ENCODE measurements at regions not wholly inside any gene's neighbourhood (a gene's known extent, or its start where the extent isn't known, plus 50 kb on each side); places are given as distances from the start of the nearest gene placed in this dataset.

DNA sequence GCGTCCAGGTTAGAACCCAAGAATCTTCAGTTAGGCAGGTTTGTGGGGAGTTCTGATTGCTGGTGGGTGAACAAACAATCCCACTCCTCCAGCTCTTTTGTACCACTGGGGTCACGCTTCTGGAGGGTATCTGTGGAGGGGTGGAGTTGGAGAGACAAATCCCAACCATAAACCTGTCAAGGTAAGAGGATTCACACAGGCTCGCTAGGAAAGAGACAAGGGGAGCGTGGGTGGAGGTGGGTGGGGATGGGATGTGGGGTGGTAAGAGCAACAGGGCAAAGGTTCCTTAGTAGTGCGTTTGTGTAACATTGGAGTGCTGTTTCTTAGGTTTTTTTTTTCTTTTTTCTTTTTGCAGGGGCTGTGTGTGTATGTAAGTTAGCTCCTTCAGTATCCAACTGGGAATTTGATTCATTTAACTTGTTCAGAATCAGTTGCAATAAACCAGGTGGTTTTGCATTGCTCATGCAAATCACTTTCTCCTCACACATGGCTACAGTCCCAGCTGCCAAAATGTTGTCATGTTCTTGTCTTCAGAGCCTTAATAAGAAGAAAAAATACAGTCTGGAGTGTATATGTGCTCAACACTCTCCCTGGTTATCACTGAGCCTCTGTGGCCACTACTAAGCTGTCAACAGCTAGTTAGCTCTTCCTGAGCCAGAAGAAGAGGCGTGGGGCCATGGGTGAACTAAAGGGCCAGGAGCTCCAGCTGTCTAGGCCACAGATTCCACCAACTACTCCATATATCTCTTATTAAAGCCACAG lies 164.0 kb upstream of the RAD23B start:
- DNase-seq (no peak), ATAC-seq (no peak)

DNA sequence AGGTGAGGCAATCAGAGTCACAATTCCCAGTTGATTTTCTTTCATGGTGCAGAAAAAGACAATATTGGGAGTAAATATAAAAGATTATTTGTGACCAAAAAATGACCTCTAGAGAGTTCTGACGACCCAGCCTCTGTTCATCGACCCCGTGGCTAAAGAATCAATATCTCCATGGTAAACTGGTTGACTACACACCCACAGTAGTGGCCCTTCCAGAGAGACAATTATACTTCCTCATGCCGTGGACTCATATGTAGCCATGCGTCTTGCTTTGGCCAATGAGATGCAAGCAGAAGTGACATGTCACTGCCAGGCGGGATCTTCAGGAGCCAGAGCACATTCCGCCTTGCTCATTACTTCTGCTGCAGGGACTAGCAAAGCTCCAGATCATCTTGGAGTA lies 163.3 kb upstream of the RAD23B start:
- ATAC-seq: no peak
- DNase-seq: no peak

DNA sequence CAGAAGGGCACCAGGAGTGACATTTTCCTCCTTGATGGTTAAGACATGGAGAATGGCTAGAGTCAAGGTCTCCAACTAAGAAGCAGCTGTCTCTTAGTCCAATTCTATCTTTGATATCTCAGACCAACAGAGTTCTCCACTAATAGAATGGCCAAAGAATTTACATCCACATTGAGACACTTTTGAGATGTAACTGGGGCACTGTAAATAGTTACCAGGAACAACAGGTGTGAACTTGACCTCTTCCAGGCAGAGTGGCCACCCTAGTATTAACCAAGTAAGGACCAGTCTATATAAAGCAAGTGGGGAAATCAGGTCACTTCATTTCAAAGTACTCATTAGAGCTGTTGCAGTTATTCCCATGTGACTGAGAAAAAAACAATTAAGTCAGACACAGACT lies 159.7 kb upstream of the RAD23B start:
- DNase-seq: no peak
- ATAC-seq: no peak

DNA sequence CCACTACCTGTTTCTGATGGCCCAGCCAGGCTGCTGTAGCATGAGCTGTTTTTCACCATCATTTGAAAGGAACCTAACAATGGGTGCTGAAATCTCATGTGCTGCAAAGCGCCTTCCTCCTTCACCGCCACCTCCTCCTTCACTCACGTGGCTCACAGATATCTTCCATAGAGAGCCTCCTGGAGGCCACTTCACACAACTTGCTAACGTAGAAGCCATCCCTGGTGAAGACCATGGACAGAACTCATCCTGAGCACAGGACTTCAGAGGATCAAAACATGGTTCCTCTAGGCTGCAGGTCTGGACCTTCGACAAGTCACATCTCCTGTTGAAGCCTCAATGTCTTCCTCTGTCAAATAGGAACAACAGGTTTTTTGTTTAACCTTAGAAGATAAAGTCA lies 155.5 kb upstream of the RAD23B start:
- ATAC-seq (no peak), DNase-seq (no peak)

DNA sequence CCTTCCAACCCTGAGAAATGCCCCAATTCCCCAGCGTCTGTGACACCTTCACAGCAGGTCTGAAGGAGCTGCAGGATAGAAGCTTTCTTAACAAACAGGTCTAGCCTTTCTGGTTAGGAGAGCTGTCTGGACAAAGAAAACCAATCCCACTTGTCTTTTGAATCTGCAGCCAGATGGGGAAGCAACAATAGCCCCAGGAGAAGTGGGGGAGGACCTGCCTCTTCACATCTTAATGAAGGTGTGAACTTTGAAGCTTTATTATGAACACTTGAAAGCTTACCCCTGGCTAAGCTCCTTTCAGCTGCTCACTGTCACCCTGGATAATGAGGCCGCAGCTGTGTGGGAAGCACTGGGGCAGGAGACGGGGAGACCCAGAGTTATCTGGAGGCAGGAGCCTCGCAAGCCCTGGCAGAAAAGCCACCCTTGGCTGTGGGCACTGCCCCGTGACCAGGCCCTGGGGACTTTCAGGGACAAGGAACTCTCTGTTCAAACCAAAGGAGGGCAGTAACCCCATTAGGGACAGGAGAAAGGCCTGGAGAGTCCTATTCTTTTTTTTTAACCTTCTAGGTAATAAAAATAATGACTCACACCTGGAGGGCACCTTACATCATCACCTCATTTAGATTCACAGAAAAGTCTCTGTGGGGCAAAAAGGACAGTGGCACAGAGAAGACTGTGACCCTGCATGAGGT lies 151.8 kb upstream of the RAD23B start:
- ATAC-seq: no peak
- DNase-seq: no peak

DNA sequence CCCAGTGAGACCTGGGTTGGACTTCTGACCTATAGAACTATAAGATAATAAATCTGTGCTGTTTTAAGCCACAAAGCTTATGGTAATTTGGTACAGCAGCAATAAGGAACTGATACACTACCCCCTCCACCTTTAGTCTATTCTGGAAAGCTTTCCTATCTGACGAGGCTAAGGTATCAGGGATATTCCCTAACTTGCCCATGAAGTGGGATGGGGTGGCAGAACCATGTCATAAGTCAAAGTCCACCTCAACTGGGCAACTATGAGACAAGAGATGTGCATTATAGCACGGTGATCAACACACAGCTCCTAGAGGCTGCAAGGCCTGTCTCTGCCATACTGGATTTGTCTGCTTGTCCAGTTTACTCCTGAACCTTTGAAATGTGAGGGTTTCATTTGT lies 146.8 kb upstream of the RAD23B start:
- no peak for ATAC-seq
- DNase-seq: no peak

DNA sequence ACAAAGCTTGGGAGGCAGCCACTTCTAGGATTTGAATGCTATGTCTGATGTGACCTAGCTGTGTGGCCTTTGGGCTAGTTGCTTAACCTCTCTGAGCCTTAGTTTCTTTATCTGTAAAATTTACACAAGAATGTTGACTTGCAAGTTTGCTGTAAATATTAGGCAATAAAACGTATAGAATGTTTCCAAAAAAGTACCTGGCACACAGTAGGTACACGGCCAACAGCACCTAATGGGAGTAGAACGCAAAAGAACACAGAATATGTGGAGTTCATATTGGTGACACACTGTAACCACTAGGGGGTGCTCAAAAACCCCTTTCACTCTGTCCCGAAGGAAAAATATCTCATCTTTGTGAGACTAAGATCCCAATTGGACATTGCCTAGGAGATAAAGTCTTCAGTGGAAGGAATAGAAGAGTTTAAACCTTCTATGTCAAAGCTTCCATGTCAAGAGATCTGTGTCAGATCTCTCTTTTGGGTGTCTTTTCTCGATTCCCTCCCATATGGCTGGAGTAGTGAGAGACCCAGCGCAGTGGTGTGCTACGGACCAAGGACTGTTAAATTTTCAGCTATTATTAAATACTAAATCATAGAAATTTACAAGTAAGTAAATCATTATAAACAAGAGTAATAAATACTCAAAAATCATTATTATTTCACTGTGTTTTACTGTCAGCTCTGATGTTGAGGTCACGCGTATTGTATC lies 145.4 kb upstream of the RAD23B start:
- peak; percentile 6 for DNase-seq

DNA sequence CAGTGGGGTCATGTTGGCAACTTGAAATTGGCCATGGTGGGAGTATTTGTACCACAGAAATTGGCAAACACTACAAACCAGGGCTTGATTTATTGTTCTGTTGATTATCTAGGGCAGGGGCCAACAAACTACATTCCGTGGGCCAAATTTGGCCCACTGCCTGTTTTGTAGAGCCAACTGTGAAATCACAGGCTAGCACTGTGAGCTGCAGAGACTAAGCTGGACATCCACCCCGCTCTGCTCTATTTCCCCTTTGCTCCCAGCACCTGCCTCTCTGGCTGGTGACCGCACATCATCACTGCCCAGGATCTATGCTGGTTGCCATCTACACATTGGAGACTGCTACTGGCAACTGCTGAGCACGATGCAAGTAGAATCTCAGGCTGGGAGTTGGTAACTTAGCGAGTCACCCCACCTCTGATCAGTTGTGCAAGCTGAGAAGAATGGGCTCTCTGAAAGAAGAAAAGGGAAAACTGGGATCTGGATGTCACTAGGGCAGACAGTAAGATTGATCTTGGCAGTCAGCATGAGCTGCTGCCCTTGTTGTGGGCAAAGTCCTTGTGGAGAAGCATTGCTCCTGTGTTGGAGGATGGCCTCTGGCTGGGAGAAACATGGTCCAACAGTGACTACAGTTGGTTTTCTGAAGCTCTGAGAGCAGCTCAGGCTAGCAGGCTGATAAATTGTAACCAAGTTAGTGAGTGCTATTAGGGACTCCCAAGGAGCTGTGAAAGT lies 144.7 kb upstream of the RAD23B start:
- DNase-seq (no peak), ATAC-seq (no peak)

More for the DNA sequence above, 145.4 kb upstream of the RAD23B start:
- ATAC-seq: no peak

DNA sequence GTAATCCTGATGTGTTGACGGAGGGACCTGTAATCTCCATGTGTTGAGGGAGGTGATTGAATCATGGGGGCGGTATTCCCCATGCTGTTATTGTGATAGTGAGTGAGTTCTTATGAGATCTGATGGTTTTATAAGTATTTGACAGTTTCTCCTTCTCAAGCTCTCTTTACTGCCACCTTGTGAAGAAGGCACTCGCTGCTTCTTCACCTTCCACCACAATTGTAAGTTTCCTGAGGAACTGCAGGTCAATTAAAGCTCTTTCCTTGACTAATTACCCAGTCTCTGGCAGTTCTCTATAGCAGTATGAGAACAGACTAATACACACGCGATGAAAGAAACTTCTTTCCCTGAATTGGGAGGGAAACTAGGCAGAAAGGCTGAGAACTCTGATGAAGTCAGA lies 141.1 kb upstream of the RAD23B start:
- DNase-seq (no peak), ATAC-seq (no peak)

DNA sequence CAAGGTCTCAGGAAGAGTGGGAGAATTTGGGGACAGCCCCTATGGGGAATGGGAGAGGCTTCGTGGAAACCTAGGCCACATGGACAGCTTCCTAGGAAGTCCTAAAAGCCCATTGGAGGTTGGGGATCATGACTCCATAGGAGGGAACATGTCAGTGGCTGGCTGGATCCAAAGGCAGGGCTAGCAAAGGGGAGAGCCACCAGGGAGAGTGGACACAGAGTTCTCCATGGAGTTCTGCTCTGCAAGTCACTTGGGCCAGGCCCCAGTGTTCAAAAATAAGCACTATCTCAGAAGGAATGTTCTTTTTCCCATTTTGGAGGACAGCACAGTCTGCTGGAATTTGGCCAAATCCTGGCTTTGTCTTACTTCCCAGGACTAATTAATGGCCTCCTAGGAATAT lies 140.6 kb upstream of the RAD23B start:
- ATAC-seq (no peak), DNase-seq (no peak)

DNA sequence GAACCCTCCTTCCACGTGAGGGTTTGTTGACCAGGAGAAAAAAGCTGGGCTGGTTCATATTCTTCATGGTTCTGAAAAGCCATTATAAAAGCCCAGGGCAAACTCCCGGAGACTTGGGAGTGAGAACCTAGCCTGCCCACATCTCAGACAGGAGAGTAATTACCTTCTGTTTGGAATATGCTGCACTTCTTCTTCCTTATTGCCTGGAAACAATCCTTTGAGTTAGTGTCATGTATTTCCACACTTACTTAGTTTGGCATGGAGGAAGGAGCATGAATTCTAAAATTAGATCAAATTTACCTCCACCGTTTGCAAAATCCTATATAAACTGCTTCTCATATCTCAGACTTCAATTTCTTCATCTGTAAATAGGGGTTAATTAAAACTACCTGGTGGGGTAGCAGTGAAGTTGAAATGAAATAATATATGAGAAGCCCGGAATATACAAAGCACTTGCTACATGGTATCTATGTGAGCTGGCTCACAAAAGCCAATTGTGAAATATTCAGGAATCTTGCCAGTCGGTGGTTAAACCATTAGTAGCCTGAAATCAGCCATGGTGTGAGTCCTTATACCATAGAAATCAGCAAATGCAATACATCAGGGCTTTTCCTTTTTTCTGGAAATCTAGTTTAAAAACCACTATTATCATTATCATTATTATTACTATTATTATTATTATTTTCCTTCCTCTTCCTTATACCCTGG lies 140.0 kb upstream of the RAD23B start:
- DNase-seq (no peak), ATAC-seq (no peak)

DNA sequence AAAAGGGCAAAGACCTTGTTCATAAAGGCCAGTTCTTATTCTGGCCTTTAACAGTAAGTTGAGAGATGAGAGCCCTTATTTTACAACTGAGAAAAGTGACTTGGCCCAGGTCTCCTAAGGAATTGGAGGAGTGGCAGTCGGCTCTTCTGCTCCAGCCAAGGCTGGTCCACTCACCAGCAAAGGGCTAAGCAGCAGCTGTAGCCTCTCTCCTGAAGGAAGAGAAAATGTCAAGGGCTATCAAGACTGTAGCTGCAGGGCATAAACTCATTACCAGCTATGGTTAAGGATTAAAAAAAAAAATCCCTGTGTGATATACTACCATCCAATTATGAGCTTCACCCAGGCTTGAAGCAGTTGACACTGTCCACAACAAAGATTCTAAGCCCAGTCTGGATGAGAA lies 138.6 kb upstream of the RAD23B start:
- ATAC-seq (no peak), DNase-seq (no peak)

DNA sequence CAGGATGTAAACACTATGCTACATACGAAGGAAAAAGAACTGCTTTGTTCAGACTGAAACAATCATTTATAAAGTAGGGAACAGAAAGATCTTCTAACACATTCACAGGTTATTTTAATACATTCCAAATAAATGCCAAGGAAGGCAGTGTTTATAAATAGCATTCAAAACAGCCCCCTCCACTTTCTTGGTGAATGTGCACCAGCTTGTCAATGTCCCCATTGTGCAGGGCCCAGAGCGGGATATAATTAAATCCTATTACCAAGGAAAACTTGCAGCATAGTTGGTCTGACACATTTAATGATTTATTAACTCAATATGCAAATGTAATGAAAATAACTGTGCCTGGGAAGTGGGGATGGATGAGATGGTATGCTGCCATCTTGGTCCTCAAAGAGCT lies 135.9 kb upstream of the RAD23B start:
- ATAC-seq: no peak
- no peak for DNase-seq

DNA sequence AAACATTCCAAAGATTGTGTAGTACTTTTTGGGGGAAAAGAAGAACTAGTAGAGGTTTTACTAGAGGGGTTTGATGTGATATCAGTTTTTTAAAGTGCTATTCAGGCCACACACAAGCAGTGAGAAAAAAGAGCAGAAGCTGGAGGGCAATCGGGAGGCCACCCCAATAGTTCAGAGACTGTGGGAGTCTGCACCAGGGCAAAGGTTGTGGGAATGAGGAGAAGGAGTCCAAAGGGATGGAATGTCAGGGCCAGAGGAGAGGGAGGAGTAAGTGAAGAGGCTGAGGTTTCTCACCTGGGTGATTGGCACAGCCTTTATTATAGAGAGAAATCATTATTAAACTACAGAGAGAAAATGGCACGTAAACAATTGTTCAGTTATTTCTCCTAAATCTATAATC lies 134.9 kb upstream of the RAD23B start:
- no peak for DNase-seq
- no peak for ATAC-seq

DNA sequence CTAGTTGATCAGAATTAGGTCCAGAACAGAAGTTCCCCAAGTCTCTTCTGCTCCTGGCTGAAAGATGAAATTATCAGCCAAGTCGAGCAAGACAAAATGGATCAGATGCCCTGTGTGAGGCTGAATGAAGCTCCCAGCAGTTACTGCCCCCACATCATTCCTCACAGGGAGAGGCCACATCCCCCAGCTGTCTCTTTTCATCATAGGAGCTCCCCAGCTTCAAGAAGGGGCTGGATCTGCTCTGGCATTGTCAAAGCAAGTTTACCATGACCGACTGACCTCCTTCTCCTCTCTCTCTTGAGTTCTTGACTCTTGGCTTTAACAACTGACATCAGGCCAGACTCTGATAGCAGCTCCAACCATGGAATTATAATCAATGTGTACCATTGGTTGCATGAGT lies 133.3 kb upstream of the RAD23B start:
- no peak for ATAC-seq
- no peak for DNase-seq

DNA sequence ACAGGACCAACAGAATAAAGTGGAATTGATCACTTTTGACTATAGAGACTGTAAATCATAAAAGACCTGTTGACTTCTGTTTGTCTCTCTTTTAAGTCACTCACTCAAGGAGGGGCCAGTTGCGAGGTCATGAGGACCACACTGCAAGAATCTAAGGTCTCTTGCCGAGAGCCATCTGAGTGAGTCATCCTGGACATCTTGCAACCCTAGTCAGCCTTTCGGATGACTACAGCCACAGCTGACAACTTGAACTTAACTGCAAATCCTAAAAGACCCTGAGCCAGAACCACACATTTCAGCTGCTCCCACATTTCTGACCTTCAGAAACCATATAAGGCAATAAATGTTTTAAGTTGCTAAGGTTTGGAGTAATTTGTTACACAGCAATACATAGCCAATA lies 129.7 kb upstream of the RAD23B start:
- ATAC-seq: no peak
- DNase-seq: no peak

DNA sequence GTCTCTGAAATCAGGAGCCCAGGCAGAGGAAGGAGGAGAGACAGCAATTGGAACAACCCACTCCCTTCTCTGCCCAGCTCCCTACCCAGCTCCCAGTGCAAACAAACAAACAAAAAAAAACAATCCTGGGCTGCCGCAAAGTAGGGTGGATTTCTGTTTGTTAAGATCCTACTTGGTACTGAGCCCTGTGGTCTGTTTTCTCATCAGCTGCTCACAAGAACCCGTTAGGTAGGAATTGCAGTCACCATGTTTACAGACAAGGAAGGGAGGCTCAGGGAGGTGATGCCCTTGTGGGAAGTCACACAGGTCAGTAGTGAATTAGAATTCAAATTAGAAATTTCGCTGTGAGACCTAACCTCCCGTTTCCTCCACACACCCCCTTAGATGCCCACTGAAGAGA lies 128.8 kb upstream of the RAD23B start:
- no peak for ATAC-seq
- DNase-seq: no peak

DNA sequence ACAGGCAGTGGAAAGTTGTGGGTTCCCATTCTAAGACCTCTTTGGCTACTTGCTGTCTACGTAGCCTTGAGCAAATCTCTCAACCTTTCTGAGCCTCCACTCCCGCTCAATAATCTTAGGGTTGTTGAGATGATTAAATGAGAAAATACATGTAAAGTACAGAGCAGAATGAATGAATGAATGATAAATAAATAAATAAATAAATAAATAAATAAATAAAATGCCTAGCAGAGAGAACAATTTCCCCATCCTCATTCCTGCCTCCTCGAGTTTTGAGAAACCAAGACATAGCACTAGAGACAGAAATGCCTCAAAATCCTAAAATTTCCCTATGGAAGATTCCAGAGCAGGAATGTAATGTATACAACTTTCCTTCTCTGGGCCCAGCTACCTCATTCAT lies 128.3 kb upstream of the RAD23B start:
- ATAC-seq (no peak), DNase-seq (no peak)

DNA sequence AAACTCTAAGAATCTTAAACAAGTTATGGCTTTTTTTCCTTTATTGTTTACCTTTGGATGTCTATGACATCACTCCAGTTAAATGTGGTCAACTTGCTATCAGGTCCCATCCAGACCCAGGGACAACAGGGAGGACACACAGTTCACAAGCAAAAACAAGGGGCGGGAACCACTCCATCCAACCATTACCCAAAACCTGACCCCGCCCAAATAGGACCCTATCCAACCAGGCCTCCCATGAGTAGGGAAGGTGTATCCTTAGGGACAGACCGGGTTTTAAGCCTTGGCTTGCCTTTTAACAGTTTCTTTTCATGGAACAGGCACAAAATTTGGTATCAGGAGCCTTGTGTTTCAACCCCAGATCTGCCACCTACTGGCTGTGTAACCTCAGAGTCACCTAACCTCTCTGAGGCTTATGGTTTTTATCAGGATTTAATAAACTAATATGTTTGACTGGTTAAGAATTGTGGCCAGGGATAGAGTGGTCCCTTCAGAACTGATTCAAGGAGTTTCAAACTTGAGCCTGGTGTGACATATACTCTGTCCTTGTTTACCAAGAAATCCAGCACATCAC lies 127.7 kb upstream of the RAD23B start:
- DNase-seq (no peak), ATAC-seq (no peak)

DNA sequence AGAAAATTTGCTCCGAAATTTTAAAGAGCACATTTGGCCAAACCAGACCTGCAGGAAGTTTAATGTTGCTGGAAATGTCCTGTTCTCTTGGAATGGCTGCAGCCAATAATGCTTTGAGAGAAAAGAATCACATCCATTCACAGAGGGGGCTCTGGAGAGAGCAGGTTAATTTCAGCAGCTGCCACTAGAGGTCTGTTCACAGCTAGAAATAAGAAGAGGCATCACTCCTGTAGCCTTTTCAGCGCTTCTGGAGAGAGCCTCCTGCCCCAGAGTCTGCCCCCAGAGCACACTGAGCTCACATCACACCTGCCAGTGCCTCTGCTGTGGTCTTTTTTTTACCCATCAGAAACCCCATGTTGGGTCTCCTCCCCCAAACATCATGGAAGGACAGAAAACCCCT lies 124.8 kb upstream of the RAD23B start:
- ATAC-seq (peak; percentile 46), DNase-seq (no peak)

DNA sequence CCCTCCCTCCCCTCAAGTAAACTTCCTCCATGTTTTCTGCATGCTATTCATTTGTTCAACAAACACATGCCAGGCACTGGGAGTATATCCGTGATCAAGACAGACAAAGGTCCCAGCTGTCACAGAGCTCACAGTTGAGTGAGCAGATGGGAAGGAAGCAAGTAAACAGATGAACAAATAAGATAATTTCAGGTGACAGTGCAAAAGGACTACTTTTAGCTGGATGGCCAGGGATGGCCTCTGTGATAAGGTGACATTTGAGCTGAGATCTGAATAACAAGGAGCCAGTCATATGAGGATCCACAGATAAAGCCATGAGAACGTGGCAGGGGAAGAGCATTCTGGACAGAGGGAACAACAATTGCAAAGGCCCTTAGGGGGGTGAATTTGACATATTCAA lies 121.7 kb upstream of the RAD23B start:
- no peak for ATAC-seq
- DNase-seq: no peak

DNA sequence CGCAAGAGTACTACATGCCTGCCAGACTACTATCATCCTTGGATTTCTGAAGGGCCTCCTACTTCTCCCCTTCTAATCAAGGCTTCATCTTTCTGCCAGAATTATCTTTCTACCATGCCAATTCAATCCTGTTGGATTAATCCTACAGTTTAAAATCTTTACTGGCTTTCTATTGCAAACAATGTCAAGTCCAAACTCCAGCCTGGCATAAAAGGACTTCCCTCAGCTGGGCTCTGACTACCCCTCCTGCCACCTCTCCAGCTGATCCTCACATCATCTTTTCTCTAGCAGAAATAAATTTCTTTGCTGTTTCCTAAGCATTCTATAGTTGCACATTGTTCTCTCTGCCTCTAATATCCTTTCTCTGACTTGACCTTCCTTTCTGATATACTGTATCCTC lies 119.7 kb upstream of the RAD23B start:
- ATAC-seq: no peak

More for the DNA sequence above, 119.7 kb upstream of the RAD23B start:
- DNase-seq: no peak

All from stimulated activated naive CD8-positive, alpha-beta T cell treated with anti-CD3 and anti-CD28 coated beads, Interleukin-15, Interleukin-2, amounts not matched to agents 100 U/mL and 50 U/mL, for 24 hours (primary cell).